ENCODE measurements at regions not wholly inside any gene's neighbourhood (a gene's known extent, or its start where the extent isn't known, plus 50 kb on each side); places are given as distances from the start of the nearest gene placed in this dataset.

DNA sequence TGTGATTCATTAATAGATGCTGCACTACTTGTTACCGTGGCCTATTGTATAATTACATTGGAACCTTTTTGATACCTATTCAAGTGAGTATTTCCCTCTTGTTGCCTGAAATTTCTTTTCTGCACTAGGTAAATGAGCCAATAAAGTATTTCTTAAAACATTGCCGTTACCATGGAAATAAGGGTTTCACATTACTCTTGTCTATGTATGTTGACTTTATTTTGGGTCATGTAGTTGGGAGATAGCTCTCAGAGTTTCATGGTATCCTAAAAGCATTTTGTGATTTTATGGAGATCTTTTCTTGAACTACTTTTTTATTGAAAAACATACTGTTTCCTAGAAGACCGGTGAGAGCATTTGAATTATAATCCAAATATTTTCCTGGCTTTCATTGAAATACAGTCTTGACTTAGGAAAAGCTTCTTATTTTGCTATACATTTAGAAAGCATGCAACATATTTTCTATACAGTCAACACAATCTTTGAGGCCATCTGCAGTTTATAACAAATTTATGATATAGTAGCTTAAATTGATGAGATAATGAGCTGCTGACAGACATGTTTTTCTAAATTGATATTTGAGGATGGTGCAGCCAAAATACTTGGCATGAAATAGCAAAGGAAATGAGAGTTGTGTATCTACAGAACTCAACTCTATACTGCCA is 650.4 kb downstream of the RFPL4B start:
- TF ChIP-seq, protein P1, sequence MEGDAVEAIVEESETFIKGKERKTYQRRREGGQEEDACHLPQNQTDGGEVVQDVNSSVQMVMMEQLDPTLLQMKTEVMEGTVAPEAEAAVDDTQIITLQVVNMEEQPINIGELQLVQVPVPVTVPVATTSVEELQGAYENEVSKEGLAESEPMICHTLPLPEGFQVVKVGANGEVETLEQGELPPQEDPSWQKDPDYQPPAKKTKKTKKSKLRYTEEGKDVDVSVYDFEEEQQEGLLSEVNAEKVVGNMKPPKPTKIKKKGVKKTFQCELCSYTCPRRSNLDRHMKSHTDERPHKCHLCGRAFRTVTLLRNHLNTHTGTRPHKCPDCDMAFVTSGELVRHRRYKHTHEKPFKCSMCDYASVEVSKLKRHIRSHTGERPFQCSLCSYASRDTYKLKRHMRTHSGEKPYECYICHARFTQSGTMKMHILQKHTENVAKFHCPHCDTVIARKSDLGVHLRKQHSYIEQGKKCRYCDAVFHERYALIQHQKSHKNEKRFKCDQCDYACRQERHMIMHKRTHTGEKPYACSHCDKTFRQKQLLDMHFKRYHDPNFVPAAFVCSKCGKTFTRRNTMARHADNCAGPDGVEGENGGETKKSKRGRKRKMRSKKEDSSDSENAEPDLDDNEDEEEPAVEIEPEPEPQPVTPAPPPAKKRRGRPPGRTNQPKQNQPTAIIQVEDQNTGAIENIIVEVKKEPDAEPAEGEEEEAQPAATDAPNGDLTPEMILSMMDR (IDR thresholded peaks at IDR 0.05) = no peak
- TF ChIP-seq EP300 (IDR thresholded peaks at IDR 0.05) = no peak

Data from ovary (tissue), 3 donors.